K562 (cell line): ENCODE measurements at regions not wholly inside any gene's neighbourhood (a gene's known extent, or its start where the extent isn't known, plus 50 kb on each side); places are given as distances from the start of the nearest gene placed in this dataset.

ENCODE experiments used
- ARID1B ChIP-seq: fragments of 450-650 bp; IDR thresholded peaks from 2 replicates; pipeline ENCODE4 v1.6.1; 2016; ENCODE audit warnings: antibody characterized with exemption, mild to moderate bottlenecking, inconsistent platforms
- ARID2 ChIP-seq: fragments of 450-650 bp; IDR thresholded peaks from 2 replicates; pipeline ENCODE4 v1.6.1; 2017; ENCODE audit warnings: antibody characterized with exemption, mild to moderate bottlenecking
- BDP1 ChIP-seq: IDR thresholded peaks from 3 replicates; pipeline ENCODE4 v1.6.1; 2011; ENCODE audit not compliant: insufficient read length, insufficient read depth
- CBX3 ChIP-seq, 2 experiments: IDR thresholded peaks; 1 replicate in 1 of 2; 2 replicates in 1 of 2; pipeline ENCODE4 v1.6.1; 2012; ENCODE audit warnings: inconsistent platforms in 2 of 2, low read length in 2 of 2, borderline replicate concordance in 1 of 2, control low read depth in 1 of 2
- CEBPB ChIP-seq: fragments of 450-650 bp; IDR thresholded peaks from 2 replicates; pipeline ENCODE4 v1.6.1; 2016; ENCODE audit warnings: missing genetic modification characterization, missing compliant biosample characterization
- HDAC3 ChIP-seq: fragments of 450-650 bp; IDR thresholded peaks from 2 replicates; pipeline ENCODE4 v1.6.1; 2018; ENCODE audit warnings: borderline replicate concordance, mild to moderate bottlenecking, moderate library complexity; ENCODE audit not compliant: partially characterized antibody
- ILF3 ChIP-seq: fragments of 450-650 bp; IDR thresholded peaks from 2 replicates; pipeline ENCODE4 v1.6.1; 2018; ENCODE audit warnings: antibody characterized with exemption, mild to moderate bottlenecking, moderate library complexity, borderline replicate concordance
- KAT2B ChIP-seq: IDR thresholded peaks from one replicate; pipeline ENCODE4 v1.6.1; 2012; ENCODE audit warnings: low read depth, mild to moderate bottlenecking, control low read depth, inconsistent platforms, low read length, moderate library complexity
- MCM5 ChIP-seq: fragments of 450-650 bp; IDR thresholded peaks from 2 replicates; pipeline ENCODE4 v1.6.1; 2016; ENCODE audit warnings: low read depth
- MECOM ChIP-seq: fragments of 250-450 bp; sonication (Bioruptor Pico); IDR thresholded peaks from 2 replicates; pipeline ENCODE4 v1.8.0; 2022; ENCODE audit warnings: inconsistent platforms
- MXI1 ChIP-seq: IDR thresholded peaks from 2 replicates; pipeline ENCODE4 v1.6.1; 2011; ENCODE audit warnings: low read depth, mild to moderate bottlenecking, improper control_type of control experiment, low read length
- NFIC ChIP-seq: fragments of 450-650 bp; IDR thresholded peaks from 2 replicates; pipeline ENCODE4 v1.6.1; 2017; ENCODE audit warnings: mild to moderate bottlenecking, inconsistent platforms
- NR2C2 ChIP-seq, 2 experiments: fragments of 200-800 bp in 1 of 2; sonication (Bioruptor generic) in 1 of 2; sonication (generic) in 1 of 2; formaldehyde crosslinking in 1 of 2; IDR thresholded peaks; 2 replicates each; pipeline versions ENCODE4 v1.6.1 to v1.8.0; 2016 to 2022; ENCODE audit warnings: mild to moderate bottlenecking in 1 of 2, missing compliant biosample characterization in 1 of 2, missing genetic modification characterization in 1 of 2, missing genetic modification reagents in 1 of 2
- RBM14 ChIP-seq: fragments of 200-400 bp; formaldehyde crosslinking; IDR thresholded peaks from 2 replicates; pipeline ENCODE4 v1.6.1; 2018; ENCODE audit warnings: low read depth, mild to moderate bottlenecking, low read length, moderate library complexity, borderline replicate concordance; ENCODE audit not compliant: insufficient read depth
- SNAPC5 ChIP-seq: fragments of 250-450 bp; sonication (Bioruptor Pico); IDR thresholded peaks from 2 replicates; pipeline ENCODE4 v1.8.0; 2021; ENCODE audit warnings: moderate library complexity, mild to moderate bottlenecking, inconsistent platforms
- STAG1 ChIP-seq: sonication (generic); formaldehyde crosslinking; IDR thresholded peaks from 2 replicates; pipeline ENCODE4 v1.5.0; 2020; ENCODE audit warnings: missing genetic modification reagents, borderline replicate concordance
- STAT5A ChIP-seq: IDR thresholded peaks from 2 replicates; pipeline ENCODE4 v1.6.1; 2012; ENCODE audit warnings: low read length, inconsistent platforms, borderline replicate concordance
- YBX1 ChIP-seq: fragments of 450-650 bp; IDR thresholded peaks from 2 replicates; pipeline ENCODE4 v1.7.1; 2016; ENCODE audit warnings: mild to moderate bottlenecking
- ZBTB43 ChIP-seq: sonication (generic); formaldehyde crosslinking; IDR thresholded peaks from 2 replicates; pipeline ENCODE4 v1.8.0; 2023; ENCODE audit warnings: mild to moderate bottlenecking, missing genetic modification reagents
- ZNF217 ChIP-seq: sonication (generic); formaldehyde crosslinking; IDR thresholded peaks from 2 replicates; pipeline ENCODE4 v1.8.0; 2022; ENCODE audit warnings: mild to moderate bottlenecking, missing genetic modification reagents
- ZNF263 ChIP-seq: sonication (generic); formaldehyde crosslinking; IDR thresholded peaks from 2 replicates; pipeline ENCODE4 v1.8.0; 2022; ENCODE audit warnings: mild to moderate bottlenecking, missing genetic modification reagents, borderline replicate concordance
- ZNF354B ChIP-seq: fragments of 250-450 bp; sonication (Bioruptor Pico); IDR thresholded peaks from 2 replicates; pipeline ENCODE4 v1.4.0; 2020
- ZNF696 ChIP-seq: fragments of 250-450 bp; sonication (Bioruptor Pico); conservative IDR thresholded peaks from 2 replicates; pipeline ENCODE4 v1.4.0; 2020; ENCODE audit warnings: mild to moderate bottlenecking, moderate library complexity
- TF ChIP-seq, protein P1 (sequence below), 2 experiments: IDR thresholded peaks; 2 replicates each; pipeline ENCODE4 v1.6.1; 2011; ENCODE audit warnings: borderline replicate concordance in 1 of 2, control low read depth in 1 of 2, low read depth in 1 of 2, low read length in 1 of 2, mild to moderate bottlenecking in 1 of 2, mixed read lengths in 1 of 2, moderate library complexity in 1 of 2; ENCODE audit not compliant: insufficient read depth in 1 of 2, insufficient read length in 1 of 2, poor library complexity in 1 of 2, severe bottlenecking in 1 of 2; ENCODE audit errors: extremely low read depth in 1 of 2
- TF ChIP-seq, protein P2 (sequence below): fragments of 250-450 bp; sonication (Bioruptor Pico); IDR thresholded peaks from 2 replicates; pipeline ENCODE4 v1.8.0; 2021; ENCODE audit warnings: mild to moderate bottlenecking, moderate library complexity

- peak; percentile 96 for TF ChIP-seq ARID1B
- no peak for TF ChIP-seq MCM5
- no peak for TF ChIP-seq MXI1
- TF ChIP-seq ZBTB43: no peak
- no peak for TF ChIP-seq BDP1
- TF ChIP-seq HDAC3: peak; percentile 34
- TF ChIP-seq ARID2: no peak
- no peak for TF ChIP-seq RBM14
- TF ChIP-seq STAG1: no peak
- peak; percentile 76 for TF ChIP-seq NFIC
- TF ChIP-seq NR2C2 (CRISPR knock-in tag; IDR thresholded peaks at IDR 0.05): no peak
- TF ChIP-seq NR2C2 (tag; IDR thresholded peaks at IDR 0.05): peak; percentile 48; the same call in 1 of the 2 replicates
- TF ChIP-seq, protein P1, sequence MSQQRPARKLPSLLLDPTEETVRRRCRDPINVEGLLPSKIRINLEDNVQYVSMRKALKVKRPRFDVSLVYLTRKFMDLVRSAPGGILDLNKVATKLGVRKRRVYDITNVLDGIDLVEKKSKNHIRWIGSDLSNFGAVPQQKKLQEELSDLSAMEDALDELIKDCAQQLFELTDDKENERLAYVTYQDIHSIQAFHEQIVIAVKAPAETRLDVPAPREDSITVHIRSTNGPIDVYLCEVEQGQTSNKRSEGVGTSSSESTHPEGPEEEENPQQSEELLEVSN (IDR thresholded peaks at IDR 0.05; ENCODE audit: borderline replicate concordance in 1 of 2, extremely low read depth in 1 of 2, insufficient read depth in 1 of 2, insufficient read length in 1 of 2, low read depth in 1 of 2, low read length in 1 of 2, poor library complexity in 1 of 2, severe bottlenecking in 1 of 2): no peak
- peak; percentile 71; the same call in 1 of the 2 replicates for TF ChIP-seq STAT5A
- TF ChIP-seq, protein P2, sequence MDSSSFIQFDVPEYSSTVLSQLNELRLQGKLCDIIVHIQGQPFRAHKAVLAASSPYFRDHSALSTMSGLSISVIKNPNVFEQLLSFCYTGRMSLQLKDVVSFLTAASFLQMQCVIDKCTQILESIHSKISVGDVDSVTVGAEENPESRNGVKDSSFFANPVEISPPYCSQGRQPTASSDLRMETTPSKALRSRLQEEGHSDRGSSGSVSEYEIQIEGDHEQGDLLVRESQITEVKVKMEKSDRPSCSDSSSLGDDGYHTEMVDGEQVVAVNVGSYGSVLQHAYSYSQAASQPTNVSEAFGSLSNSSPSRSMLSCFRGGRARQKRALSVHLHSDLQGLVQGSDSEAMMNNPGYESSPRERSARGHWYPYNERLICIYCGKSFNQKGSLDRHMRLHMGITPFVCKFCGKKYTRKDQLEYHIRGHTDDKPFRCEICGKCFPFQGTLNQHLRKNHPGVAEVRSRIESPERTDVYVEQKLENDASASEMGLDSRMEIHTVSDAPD (CRISPR knock-in tag): no peak
- no peak for TF ChIP-seq ZNF217
- no peak for TF ChIP-seq ILF3
- no peak for TF ChIP-seq KAT2B
- no peak for TF ChIP-seq CEBPB (tag)
- TF ChIP-seq MECOM: no peak; the same call in 1 of the 2 replicates
- TF ChIP-seq ZNF354B: no peak
- TF ChIP-seq ZNF696 (CRISPR knock-in tag): no peak
- no peak for TF ChIP-seq YBX1
- no peak for TF ChIP-seq SNAPC5 (CRISPR knock-in tag)
- TF ChIP-seq ZNF263 (CRISPR knock-in tag): no peak
- peak in 1 of 2 experiments; percentile 37; a peak in 1 of 3 replicates for TF ChIP-seq CBX3 (IDR thresholded peaks at IDR 0.05; ENCODE audit: borderline replicate concordance in 1 of 2, low read length in 2 of 2)
Observed at GRCh38 chr2:74036450-74037195, 51.9 kb downstream of the TET3 start (continued).
